Nephron progenitor cell (in vitro differentiated cells): ENCODE measurements at regions not wholly inside any gene's neighbourhood (a gene's known extent, or its start where the extent isn't known, plus 50 kb on each side); places are given as distances from the start of the nearest gene placed in this dataset.

Experiments used
- DNase-seq: peaks from one replicate; pipeline ENCODE4 v3.0.0; 2021
- H3K27ac Mint-ChIP-seq: 2 replicates; pipeline ENCODE4 v1.8.0; 2021; ENCODE audit warnings: mild to moderate bottlenecking, moderate library complexity, mixed read lengths
- H3K27me3 Mint-ChIP-seq: 2 replicates; pipeline ENCODE4 v1.8.0; 2021; ENCODE audit warnings: mild to moderate bottlenecking, low read depth, mixed read lengths; ENCODE audit not compliant: poor library complexity
- H3K36me3 Mint-ChIP-seq: 2 replicates; pipeline ENCODE4 v1.8.0; 2021; ENCODE audit warnings: low read depth, mixed read lengths
- H3K4me1 Mint-ChIP-seq: 2 replicates; pipeline ENCODE4 v1.8.0; 2021; ENCODE audit warnings: mixed read lengths
- H3K4me3 Mint-ChIP-seq: 2 replicates; pipeline ENCODE4 v1.8.0; 2021; ENCODE audit warnings: mild to moderate bottlenecking, moderate library complexity, mixed read lengths
- H3K9me3 Mint-ChIP-seq: 2 replicates; pipeline ENCODE4 v1.8.0; 2021; ENCODE audit warnings: mild to moderate bottlenecking, moderate library complexity, mixed read lengths
- CTCF ChIP-seq: fragments of 200-600 bp; sonication (generic); IDR thresholded peaks from 2 replicates; pipeline ENCODE4 v1.5.0; 2021; ENCODE audit warnings: antibody characterized with exemption

DNA sequence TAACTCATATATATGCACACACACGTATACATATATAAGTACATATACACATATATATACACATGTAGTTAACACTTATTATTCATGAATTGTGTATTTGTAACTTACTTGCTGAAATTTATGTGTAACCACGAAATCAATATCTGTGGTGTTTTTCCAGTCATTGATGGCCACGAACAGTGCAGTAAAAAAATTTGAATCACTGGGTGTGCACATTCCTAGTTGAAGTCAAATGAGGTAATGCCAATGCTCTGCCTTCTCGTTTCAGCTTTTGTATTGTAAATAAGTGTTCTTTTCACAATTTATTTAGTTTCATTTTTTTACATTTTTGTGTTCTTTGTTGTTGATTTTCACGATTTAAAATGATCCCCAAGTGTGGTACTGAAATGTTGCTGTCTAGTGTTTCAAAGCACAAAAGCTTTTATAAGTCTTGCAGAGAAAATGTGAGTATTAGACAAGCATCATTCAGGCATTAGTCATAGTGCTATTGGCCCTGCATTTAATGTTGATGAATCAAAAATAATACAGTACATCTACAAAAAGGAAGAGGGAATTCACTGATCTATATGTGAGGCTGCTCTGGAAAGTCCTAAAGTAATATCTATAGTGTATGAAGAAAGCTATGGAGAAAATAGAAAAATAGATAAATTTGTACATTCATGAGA is 419.0 kb downstream of the DSC3 start:
- Mint-ChIP-seq H3K4me3 (no peak overlapping the region), H3K9me3 (no peaks in the 10 kb centered on the region), H3K36me3 (no peaks in the 10 kb centered on the region), H3K4me1 (peaks cover 14% of the 10 kb centered on the region), H3K27ac (no peak overlapping the region), H3K27me3 (no peaks in the 10 kb centered on the region)
- DNase-seq = no peak
- TF ChIP-seq CTCF = no peak

GRCh38 chr18:30622635-30623034 is 419.9 kb downstream of the DSC3 start:
- Mint-ChIP-seq H3K36me3 (no peaks in the 10 kb centered on the region), H3K4me1 (peaks cover 14% of the 10 kb centered on the region), H3K4me3 (no peak overlapping the region), H3K9me3 (no peaks in the 10 kb centered on the region), H3K27me3 (no peaks in the 10 kb centered on the region), H3K27ac (no peak overlapping the region)
- TF ChIP-seq CTCF = no peak
- DNase-seq = no peak

DNA sequence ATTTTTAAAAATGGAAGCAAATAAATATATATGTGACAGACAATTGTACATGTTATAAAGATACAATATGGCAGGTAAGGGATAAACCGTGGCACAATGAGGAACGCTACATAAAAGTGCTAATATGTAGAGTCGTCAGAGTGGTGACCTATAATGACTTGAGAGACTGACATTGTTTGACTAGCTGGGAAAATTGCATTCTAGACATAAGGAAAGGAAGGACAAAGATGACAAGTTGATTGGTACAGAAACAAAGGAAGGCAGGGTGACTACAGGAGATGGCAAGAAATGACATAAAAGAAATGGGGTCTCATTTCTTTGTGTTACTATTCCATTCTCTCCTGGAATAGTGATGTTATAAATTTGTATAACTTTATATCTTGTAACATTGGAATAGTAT is 420.4 kb downstream of the DSC3 start:
- no peak for DNase-seq
- H3K4me3 Mint-ChIP-seq = no peak overlapping the region
- TF ChIP-seq CTCF = no peak
- peaks cover 14% of the 10 kb centered on the region for H3K4me1 Mint-ChIP-seq
- no peaks in the 10 kb centered on the region for H3K36me3 Mint-ChIP-seq
- H3K9me3 Mint-ChIP-seq = no peaks in the 10 kb centered on the region
- H3K27me3 Mint-ChIP-seq = no peaks in the 10 kb centered on the region
- H3K27ac Mint-ChIP-seq = peak overlapping the region; percentile 7

- Mint-ChIP-seq H3K4me1 (peaks cover 15% of the 10 kb centered on the region), H3K9me3 (no peaks in the 10 kb centered on the region), H3K36me3 (no peaks in the 10 kb centered on the region), H3K27ac (peak overlapping the region; percentile 10), H3K27me3 (no peaks in the 10 kb centered on the region), H3K4me3 (no peak overlapping the region)
- no peak for DNase-seq
- no peak for TF ChIP-seq CTCF
These were observed 424.0 kb downstream of the DSC3 start for GRCh38 chr18:30618567-30618966.

DNA sequence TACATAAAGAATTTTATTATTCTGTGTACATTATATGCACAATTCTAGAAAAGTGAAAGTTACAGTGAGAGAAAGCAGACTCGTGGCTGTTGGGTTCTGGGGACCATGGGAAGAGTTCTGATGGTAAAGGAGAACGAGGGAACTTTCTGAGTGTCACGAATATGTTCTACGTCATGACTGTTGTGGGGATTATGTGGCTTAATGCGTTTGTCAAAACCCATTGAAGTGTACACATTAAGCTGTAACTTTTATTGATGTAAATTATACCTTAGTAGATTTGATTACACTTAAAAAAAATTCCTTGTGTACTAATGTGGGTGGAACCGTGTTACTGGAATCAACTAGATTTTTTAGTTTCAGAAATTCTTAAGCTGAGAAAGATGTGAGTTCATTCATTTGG is 426.1 kb downstream of the DSC3 start:
- Mint-ChIP-seq H3K27me3 (no peaks in the 10 kb centered on the region), H3K4me1 (peaks cover 14% of the 10 kb centered on the region), H3K4me3 (no peak overlapping the region), H3K36me3 (no peaks in the 10 kb centered on the region), H3K27ac (no peak overlapping the region), H3K9me3 (no peaks in the 10 kb centered on the region)
- no peak for DNase-seq
- TF ChIP-seq CTCF = no peak

GRCh38 chr18:30613467-30613801 is 429.1 kb downstream of the DSC3 start:
- Mint-ChIP-seq H3K4me1 (peaks cover 10% of the 10 kb centered on the region), H3K9me3 (no peaks in the 10 kb centered on the region), H3K27me3 (no peaks in the 10 kb centered on the region), H3K36me3 (no peaks in the 10 kb centered on the region), H3K27ac (peak overlapping the region; percentile 86), H3K4me3 (no peak overlapping the region)
- no peak for DNase-seq
- TF ChIP-seq CTCF = no peak
